Heart left ventricle (tissue), 16 donors: ENCODE measurements at regions not wholly inside any gene's neighbourhood (a gene's known extent, or its start where the extent isn't known, plus 50 kb on each side); places are given as distances from the start of the nearest gene placed in this dataset.
"Not testable (repeated sequence)": the region's sequence is repeated elsewhere in the genome, so short reads cannot be mapped to it uniquely, and the experiment has no call there.

Experiments
- ATAC-seq, 4 donors: fragments of 200-7000 bp; cut with Tn5 transposase; one replicate each; pipeline ENCODE4 v1.9.1; 2020 to 2022; ENCODE audit warnings: moderate library complexity in 4 of 4, mild to moderate bottlenecking in 3 of 4, moderate number of reproducible peaks in 1 of 4
- DNase-seq, 5 donors: peaks; one replicate each; pipeline ENCODE4 v3.0.0-alpha.2; 2020
- H3K27ac ChIP-seq, 12 donors: fragments of 200-600 bp; sonication (generic) in 4 of 12; one replicate each; pipeline versions ENCODE4 v1.5.0 to v1.8.0; 2016 to 2022; ENCODE audit warnings: mild to moderate bottlenecking in 2 of 12
- H3K27me3 ChIP-seq, 9 donors: fragments of 200-600 bp; sonication (generic) in 2 of 9; one replicate each; pipeline versions ENCODE4 v1.5.1 to v1.8.0; 2016 to 2022; ENCODE audit warnings: mild to moderate bottlenecking in 3 of 9
- H3K36me3 ChIP-seq, 9 donors: fragments of 200-600 bp; sonication (generic) in 2 of 9; one replicate each; pipeline versions ENCODE4 v1.5.0 to v1.8.0; 2018 to 2022; ENCODE audit warnings: mild to moderate bottlenecking in 2 of 9
- H3K4me1 ChIP-seq, 12 donors: fragments of 200-600 bp; sonication (generic) in 4 of 12; one replicate each; pipeline versions ENCODE4 v1.5.0 to v1.8.0; 2016 to 2022; ENCODE audit warnings: mild to moderate bottlenecking in 3 of 12
- H3K4me3 ChIP-seq, 12 donors: fragments of 200-600 bp; sonication (generic) in 4 of 12; one replicate each; pipeline versions ENCODE4 v1.5.0 to v1.8.0; 2017 to 2022; ENCODE audit warnings: mild to moderate bottlenecking in 9 of 12, moderate library complexity in 4 of 12
- H3K9me3 ChIP-seq, 12 donors: fragments of 200-600 bp; sonication (generic) in 4 of 12; one replicate each; pipeline versions ENCODE4 v1.5.0 to v1.8.0; 2016 to 2022; ENCODE audit warnings: mild to moderate bottlenecking in 1 of 12
- CTCF ChIP-seq, 12 donors: fragments of 200-600 bp; sonication (generic) in 4 of 12; IDR thresholded peaks; one replicate each; pipeline versions ENCODE4 v1.5.0 to v1.8.0; 2018 to 2022; ENCODE audit warnings: antibody characterized with exemption in 12 of 12, mild to moderate bottlenecking in 5 of 12
- POLR2A ChIP-seq, 2 donors: fragments of 450-650 bp; IDR thresholded peaks; one replicate each; pipeline ENCODE4 v1.6.1; 2017; ENCODE audit warnings: antibody characterized with exemption in 2 of 2, mild to moderate bottlenecking in 2 of 2, moderate library complexity in 2 of 2
- WGBS, 4 donors: extraction: QIAGEN DNeasy Blood & Tissue Kit in 2 of 4; methylation state at CpG; one replicate each; pipeline versions ENCODE4 v1.1.5 to v1.1.7; 2013 to 2018; 5-methylcytosine and 5-hydroxymethylcytosine counted together
- intact Hi-C, 10 donors: fragments of 100-400 bp; cut with DNase I; formaldehyde crosslinking; loops; one replicate each; pipeline versions ENCODE4 v1.11.1 to v1.14.2; 2022
- donor health status: ischemic (EF 13 %, LVEDD 7.1; RV severe dilation, severe dysfunction).
- donor health status: healthy with polysubstance abuse.
- donor health status: DM: no; HTN: yes; CAD: no.
- donor health status: DM: no; HTN: no; CAD: no.
- donor health status: ischemic (EF 25% LVEDD 6.9; RV normal size, moderate dysfunction).
- donor health status: ischemic (EF 25% LVEDD 5.7; RV mildly dilated, moderate dysfunction).
- donor health status: healthy.
- donor health status: DM: yes; HTN: yes; CAD: no.
- donor health status: ischemic (EF 35%, LVEDD 5.7; RV mildly dilated, moderate dysfunction).
- donor health status: nonischemic (EF 11% LVEDD 7.7; RV severe dilation, severe dysfunction).
- donor health status: DM: yes; HTN: yes; CAD: no.
- donor health status: PGD.
- donor health status: ischemic (EF 29% LVEDD 5.4; RV normal size, mild dysfunction).
- donor health status: nonischemic (EF 23%, LVEDD 6.1; RV moderate dilation, normal function).

DNA sequence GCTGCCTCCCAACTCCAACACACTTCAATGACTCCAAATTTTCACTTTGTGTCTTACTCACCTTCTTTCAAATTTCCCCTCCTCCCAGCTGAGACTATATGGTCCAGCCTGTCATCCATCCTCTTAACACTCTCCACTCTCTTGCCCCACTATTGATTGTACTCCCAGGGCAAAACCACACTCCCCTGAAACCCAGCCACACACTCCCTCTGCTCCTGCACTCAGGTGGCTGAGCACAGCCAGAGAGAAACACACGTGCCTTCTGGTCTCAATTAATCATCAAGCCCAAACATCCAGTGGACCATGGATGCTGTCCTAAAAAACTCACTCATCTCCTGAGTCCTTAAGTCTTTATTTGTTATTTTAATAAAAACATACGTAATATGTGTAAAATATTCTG, 1026.4 kb downstream of the KCNJ18 start:
- ATAC-seq: no peak
- intact Hi-C loops: no loop called here

GRCh38 chr17:22741066-22741465, 1048.7 kb downstream of the KCNJ18 start:
- H3K27me3 ChIP-seq, H3K4me1 ChIP-seq, ATAC-seq, H3K4me3 ChIP-seq, H3K27ac ChIP-seq, H3K36me3 ChIP-seq, intact Hi-C loops: not testable (repeated sequence)
- 88 to 94% (median 91%) methylated on average over 13 to 27 of the region's 27 CpGs for WGBS, 4 donors
- peaks cover 0 to 71% (median 28%) of the 10 kb centered on the region in 12 donors for H3K9me3 ChIP-seq
- DNase-seq: peak in 2 of 5 donors; percentile 6 to 37

More for the DNA sequence above, 1026.4 kb downstream of the KCNJ18 start:
- WGBS, 4 donors: 23 to 34% (median 25%) methylated on average over 2 of the region's 2 CpGs
- Histone ChIP-seq H3K27ac (no peak overlapping the region), H3K4me1 (no peaks in the 10 kb centered on the region), H3K27me3 (no peaks in the 10 kb centered on the region), H3K9me3 (peaks cover 0 to 41% (median 15%) of the 10 kb centered on the region in 12 donors), H3K4me3 (no peak overlapping the region), H3K36me3 (no peaks in the 10 kb centered on the region)
- TF ChIP-seq CTCF (IDR thresholded peaks at IDR 0.05) (no peak), POLR2A (IDR thresholded peaks at IDR 0.05) (no peak)
- no peak for DNase-seq
